PFSK-1 (cell line): ENCODE measurements at regions not wholly inside any gene's neighbourhood (a gene's known extent, or its start where the extent isn't known, plus 50 kb on each side); places are given as distances from the start of the nearest gene placed in this dataset.

ENCODE experiments used
- FOXP2 ChIP-seq: optimal IDR thresholded peaks from 2 replicates; pipeline ENCODE3; 2011; ENCODE audit warnings: borderline replicate concordance, control low read depth, inconsistent platforms; ENCODE audit not compliant: insufficient read depth; ENCODE audit errors: extremely low read length, extremely low read depth
- POLR2AphosphoS5 ChIP-seq: IDR thresholded peaks from 2 replicates; pipeline ENCODE4 v1.6.1; 2012; ENCODE audit warnings: low read depth, mild to moderate bottlenecking, control low read depth, low read length, moderate library complexity
- SIN3A ChIP-seq: IDR thresholded peaks from 2 replicates; pipeline ENCODE4 v1.6.1; 2012; ENCODE audit warnings: mild to moderate bottlenecking, low read length, moderate library complexity, borderline replicate concordance; ENCODE audit not compliant: insufficient read depth
- TAF1 ChIP-seq: IDR thresholded peaks from 2 replicates; pipeline ENCODE4 v1.6.1; 2012; ENCODE audit warnings: low read length, control low read depth, borderline replicate concordance; ENCODE audit not compliant: insufficient read depth
- TF ChIP-seq, protein P1 (sequence below), 2 experiments: IDR thresholded peaks; 2 replicates each; pipeline versions ENCODE4 v1.6.1 to v1.8.0; 2011 to 2012; ENCODE audit warnings: low read depth in 2 of 2, low read length in 2 of 2, control low read depth in 1 of 2, inconsistent platforms in 1 of 2, mild to moderate bottlenecking in 1 of 2, moderate library complexity in 1 of 2; ENCODE audit not compliant: insufficient read depth in 1 of 2

GRCh38 chr1:221962385-221962784, 220.5 kb upstream of the DUSP10 start:
- TF ChIP-seq TAF1 = no peak
- TF ChIP-seq SIN3A = no peak
- TF ChIP-seq, protein P1, sequence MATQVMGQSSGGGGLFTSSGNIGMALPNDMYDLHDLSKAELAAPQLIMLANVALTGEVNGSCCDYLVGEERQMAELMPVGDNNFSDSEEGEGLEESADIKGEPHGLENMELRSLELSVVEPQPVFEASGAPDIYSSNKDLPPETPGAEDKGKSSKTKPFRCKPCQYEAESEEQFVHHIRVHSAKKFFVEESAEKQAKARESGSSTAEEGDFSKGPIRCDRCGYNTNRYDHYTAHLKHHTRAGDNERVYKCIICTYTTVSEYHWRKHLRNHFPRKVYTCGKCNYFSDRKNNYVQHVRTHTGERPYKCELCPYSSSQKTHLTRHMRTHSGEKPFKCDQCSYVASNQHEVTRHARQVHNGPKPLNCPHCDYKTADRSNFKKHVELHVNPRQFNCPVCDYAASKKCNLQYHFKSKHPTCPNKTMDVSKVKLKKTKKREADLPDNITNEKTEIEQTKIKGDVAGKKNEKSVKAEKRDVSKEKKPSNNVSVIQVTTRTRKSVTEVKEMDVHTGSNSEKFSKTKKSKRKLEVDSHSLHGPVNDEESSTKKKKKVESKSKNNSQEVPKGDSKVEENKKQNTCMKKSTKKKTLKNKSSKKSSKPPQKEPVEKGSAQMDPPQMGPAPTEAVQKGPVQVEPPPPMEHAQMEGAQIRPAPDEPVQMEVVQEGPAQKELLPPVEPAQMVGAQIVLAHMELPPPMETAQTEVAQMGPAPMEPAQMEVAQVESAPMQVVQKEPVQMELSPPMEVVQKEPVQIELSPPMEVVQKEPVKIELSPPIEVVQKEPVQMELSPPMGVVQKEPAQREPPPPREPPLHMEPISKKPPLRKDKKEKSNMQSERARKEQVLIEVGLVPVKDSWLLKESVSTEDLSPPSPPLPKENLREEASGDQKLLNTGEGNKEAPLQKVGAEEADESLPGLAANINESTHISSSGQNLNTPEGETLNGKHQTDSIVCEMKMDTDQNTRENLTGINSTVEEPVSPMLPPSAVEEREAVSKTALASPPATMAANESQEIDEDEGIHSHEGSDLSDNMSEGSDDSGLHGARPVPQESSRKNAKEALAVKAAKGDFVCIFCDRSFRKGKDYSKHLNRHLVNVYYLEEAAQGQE (IDR thresholded peaks at IDR 0.05; ENCODE audit: insufficient read depth in 1 of 2, low read depth in 2 of 2, low read length in 2 of 2) = no peak
- TF ChIP-seq POLR2AphosphoS5 = no peak
- no peak for TF ChIP-seq FOXP2

GRCh38 chr1:221961532-221962292, 219.8 kb upstream of the DUSP10 start:
- TF ChIP-seq, protein P1 (IDR thresholded peaks at IDR 0.05; ENCODE audit: insufficient read depth in 1 of 2, low read depth in 2 of 2, low read length in 2 of 2) = no peak
- no peak for TF ChIP-seq FOXP2
- no peak for TF ChIP-seq SIN3A
- TF ChIP-seq POLR2AphosphoS5 = no peak
- no peak for TF ChIP-seq TAF1

DNA sequence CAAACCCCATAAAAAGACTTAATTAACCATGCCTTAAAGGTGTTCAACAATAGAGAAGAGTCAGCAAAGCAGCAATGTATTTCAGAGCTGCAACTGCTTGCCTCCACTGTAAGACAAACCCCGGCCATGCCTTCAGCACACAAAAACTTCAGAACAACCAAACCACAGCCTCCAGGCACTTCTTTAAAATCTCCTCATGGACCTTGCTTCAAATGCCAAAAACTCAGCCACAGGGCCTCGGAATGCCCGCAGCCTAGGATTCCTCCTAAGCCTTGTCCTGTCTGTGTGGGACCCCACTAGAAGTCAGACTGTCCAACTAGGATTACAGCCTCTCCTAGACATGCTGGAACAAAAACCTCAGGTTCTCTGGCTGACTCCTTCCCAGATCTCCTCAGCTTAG, 208.1 kb upstream of the DUSP10 start:
- TF ChIP-seq SIN3A = no peak
- TF ChIP-seq, protein P1 (IDR thresholded peaks at IDR 0.05; ENCODE audit: insufficient read depth in 1 of 2, low read depth in 2 of 2, low read length in 2 of 2) = no peak
- no peak for TF ChIP-seq FOXP2
- TF ChIP-seq TAF1 = no peak
- TF ChIP-seq POLR2AphosphoS5 = no peak

DNA sequence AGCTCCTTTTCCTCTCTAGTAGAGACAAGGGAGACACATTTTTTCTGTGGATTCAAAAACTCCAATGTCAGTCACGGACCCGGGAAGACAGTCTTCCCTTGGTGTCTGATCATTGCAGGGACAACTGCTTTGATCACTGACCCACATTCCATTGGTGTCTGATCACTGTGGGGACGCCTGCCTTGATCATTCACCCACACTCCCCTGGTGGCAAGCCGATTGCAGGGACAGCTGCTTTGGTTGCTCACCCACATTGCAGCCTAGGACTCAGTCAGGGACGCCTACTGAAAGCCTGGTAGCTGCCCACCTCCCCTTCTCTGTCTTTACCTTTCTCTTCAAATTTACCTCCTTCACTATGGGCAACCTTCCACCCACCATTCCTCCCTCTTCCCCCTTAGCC, 206.6 kb upstream of the DUSP10 start:
- TF ChIP-seq FOXP2 (no peak), TAF1 (no peak), SIN3A (no peak), POLR2AphosphoS5 (no peak)
- TF ChIP-seq, protein P1 (IDR thresholded peaks at IDR 0.05; ENCODE audit: insufficient read depth in 1 of 2, low read depth in 2 of 2, low read length in 2 of 2) = no peak
